H1 (cell line): ENCODE measurements at regions not wholly inside any gene's neighbourhood (a gene's known extent, or its start where the extent isn't known, plus 50 kb on each side); places are given as distances from the start of the nearest gene placed in this dataset.

ENCODE experiments used
- BRCA1 ChIP-seq: IDR thresholded peaks from 2 replicates; pipeline ENCODE4 v1.6.1; 2012; ENCODE audit warnings: low read depth, low read length, improper control_type of control experiment
- CBX8 ChIP-seq: fragments of 300-800, 300-1000 bp; sonication (generic); IDR thresholded peaks from 2 replicates; pipeline ENCODE4 v1.7.1; 2016; ENCODE audit warnings: low read depth, low read length, borderline replicate concordance
- CHD1 ChIP-seq: IDR thresholded peaks from 2 replicates; pipeline ENCODE4 v1.6.1; 2012; ENCODE audit warnings: low read depth, low read length, improper control_type of control experiment
- SAP30 ChIP-seq: fragments of 300-600 bp; sonication (generic); IDR thresholded peaks from 2 replicates; pipeline ENCODE4 v1.7.1; 2012; ENCODE audit warnings: low read length, moderate library complexity, mild to moderate bottlenecking, inconsistent platforms; ENCODE audit not compliant: insufficient read depth, insufficient replicate concordance
- SIRT6 ChIP-seq: IDR thresholded peaks from one replicate; pipeline ENCODE4 v1.7.1; 2012; ENCODE audit warnings: low read length, inconsistent platforms
- SP2 ChIP-seq: IDR thresholded peaks from 2 replicates; pipeline ENCODE4 v1.6.1; 2012; ENCODE audit warnings: mild to moderate bottlenecking, low read length, inconsistent platforms
- TAF7 ChIP-seq: optimal IDR thresholded peaks from 2 replicates; pipeline ENCODE3; 2011; ENCODE audit warnings: low read depth, mild to moderate bottlenecking, inconsistent platforms, low read length, moderate library complexity, borderline replicate concordance
- TF ChIP-seq, protein P1 (sequence below): IDR thresholded peaks from 2 replicates; pipeline ENCODE4 v1.6.1; 2011; ENCODE audit warnings: low read depth, mild to moderate bottlenecking, low read length; ENCODE audit not compliant: insufficient read depth

DNA sequence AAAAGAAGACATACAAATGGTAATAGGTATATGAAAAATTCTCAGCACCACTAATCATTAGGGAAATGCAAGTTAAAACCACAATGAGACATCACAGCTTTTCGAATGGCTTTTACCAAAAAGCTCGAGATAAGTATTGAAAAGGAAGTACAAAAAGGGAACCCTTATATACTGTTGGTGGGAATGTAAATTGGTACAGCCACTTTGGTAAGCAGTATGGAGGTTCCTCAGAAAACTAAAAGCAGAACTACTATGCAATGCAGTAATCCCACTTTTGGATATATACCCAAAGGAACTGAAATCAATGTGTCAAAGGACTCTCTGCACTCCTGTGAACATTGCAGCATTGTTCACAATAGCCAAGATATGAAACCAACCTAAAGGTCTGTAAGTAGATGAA, 107.5 kb upstream of the SPATS2L start (continued):
- TF ChIP-seq CBX8: no peak
- no peak for TF ChIP-seq SIRT6
- no peak for TF ChIP-seq CHD1
- TF ChIP-seq BRCA1: no peak
- no peak for TF ChIP-seq TAF7
- TF ChIP-seq, protein P1, sequence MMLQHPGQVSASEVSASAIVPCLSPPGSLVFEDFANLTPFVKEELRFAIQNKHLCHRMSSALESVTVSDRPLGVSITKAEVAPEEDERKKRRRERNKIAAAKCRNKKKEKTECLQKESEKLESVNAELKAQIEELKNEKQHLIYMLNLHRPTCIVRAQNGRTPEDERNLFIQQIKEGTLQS: no peak
- no peak for TF ChIP-seq SAP30
- TF ChIP-seq SP2: no peak
